Brain pericyte (primary cell): ENCODE measurements at regions not wholly inside any gene's neighbourhood (a gene's known extent, or its start where the extent isn't known, plus 50 kb on each side); places are given as distances from the start of the nearest gene placed in this dataset.
"Not testable (repeated sequence)": the region's sequence is repeated elsewhere in the genome, so short reads cannot be mapped to it uniquely, and the experiment has no call there.

Experiments
- DNase-seq: peaks from one replicate; pipeline ENCODE4 v3.0.0-alpha.2; 2012; ENCODE audit warnings: low read depth, low spot score

DNA sequence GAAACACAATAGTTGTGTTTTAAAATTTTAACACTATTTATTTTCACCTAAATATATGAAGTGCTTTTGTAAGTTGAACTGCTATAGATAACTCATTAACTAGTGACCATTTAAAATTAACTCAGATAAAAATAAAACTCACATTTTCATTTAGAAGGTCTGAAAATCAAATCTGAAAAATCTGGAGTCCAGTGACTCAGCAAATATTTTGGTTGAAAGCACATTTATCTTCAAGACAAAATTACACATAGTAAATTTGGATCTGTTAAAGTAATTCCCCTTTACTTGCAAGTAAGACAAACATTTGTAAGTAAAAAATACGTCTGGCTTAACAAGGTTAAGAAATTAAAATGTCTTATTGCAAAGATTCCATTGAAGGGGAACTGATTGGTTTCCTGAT lies 589.1 kb downstream of the TRIML1 start:
- DNase-seq = no peak

DNA sequence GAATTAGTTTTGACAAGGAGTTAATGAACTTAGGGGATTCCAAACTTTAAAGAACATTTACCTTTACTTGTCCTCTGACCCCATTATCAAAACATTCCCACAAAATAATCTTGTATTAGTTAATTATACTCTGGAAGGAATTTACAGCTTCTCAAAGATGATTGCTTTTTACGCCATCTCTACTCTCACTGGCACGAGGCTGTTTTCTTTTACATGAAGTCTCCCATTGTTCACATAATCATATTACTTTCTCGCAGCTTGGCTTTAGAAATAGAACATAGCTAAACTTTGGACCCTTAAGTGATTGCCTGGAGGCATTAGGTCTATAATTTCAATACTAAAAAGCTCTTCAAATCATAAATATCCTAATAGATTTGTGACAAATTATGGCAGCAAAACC lies 592.9 kb downstream of the TRIML1 start:
- no peak for DNase-seq

DNA sequence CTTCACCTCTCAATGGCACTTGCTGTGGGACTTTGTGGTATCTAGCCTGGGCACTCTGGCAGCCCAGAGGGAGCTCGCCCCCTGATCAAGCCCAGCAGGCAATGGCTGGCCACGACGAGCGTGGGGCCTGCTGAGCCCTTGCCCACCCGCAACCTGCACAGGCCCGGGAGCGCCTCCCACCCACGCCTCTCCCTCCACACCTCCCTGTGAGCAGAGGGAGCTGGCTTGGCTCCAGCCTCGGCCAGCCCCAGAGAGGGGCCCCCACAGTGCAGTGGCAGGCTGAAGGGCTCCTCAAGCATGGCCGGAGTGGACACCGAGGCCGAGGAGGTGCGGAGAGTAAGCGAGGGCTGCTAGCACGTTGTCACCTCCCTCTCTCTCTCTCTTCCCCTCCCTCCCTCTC lies 595.8 kb downstream of the TRIML1 start:
- no peak for DNase-seq

DNA sequence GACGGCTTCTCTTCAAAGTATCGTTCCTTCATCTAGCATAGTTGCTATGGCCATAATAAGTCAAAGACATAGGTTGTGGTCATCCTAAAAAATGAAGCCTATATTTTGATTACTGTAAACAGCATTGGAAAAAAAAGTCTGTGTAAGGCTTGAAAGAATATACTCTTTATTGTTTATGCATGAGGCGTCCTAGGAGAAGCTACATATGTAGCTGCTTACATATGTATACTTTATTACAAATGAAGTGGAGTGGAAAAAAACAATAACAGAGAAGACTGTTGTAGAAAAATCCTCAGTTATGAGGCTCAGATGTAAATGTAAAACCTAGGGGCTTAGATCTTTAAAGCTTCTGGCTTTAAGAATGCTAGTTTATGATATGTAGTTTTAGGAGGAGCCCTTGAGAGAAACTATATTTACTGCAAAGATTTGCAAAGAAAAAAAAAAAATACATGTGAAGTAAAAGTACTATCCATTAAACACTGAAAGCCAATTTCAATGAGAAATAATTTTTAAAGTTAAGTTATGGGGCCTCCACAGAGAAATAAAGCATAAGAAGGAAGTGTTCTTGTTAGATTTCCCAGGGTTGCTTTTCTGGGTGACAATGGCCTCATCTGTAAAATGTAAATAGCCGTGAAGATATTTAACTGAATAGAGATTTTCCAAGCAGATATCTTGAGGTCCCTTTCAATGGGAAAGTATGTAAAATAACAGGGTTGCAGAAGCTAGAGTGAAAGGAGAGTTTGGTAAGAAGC lies 598.2 kb downstream of the TRIML1 start:
- no peak for DNase-seq

DNA sequence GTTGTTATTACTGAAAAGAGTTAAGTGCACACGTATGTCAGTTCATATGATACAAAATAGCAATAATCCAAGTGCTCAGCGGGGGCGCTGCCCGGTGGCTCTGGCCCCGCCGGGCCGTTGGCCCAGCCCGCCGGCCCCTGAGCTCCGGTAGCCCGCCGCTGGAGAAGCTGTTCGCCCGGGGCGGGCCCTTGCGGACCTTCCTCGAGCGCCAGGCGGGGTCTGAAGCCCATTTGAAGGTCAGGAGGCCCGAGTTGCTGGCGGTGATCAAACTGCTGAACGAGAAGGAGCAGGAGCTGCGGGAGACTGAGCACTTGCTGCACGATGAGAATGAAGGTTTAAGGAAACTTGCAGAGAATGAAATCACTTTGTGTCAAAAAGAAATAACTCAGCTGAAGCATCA lies 599.0 kb downstream of the TRIML1 start:
- DNase-seq = not testable (repeated sequence)

DNA sequence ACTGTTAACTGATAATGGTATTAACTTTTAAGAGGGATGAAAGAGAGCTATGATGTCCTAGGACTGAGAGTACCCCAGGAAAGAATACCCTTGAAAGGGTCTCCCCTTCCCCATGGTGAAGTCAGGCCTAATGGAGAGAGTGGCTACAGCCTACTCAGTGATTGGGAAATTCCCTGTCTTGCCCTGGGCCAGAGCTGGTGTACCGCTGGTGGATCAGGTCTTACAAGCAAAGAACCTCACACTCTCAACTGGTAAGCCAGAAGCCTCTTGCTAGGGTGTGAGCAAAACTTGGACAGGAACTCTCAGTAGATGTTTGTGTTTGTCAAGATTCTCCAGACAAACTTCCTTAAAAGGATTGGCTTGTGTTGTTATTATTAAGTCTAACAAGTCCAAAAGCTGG lies 600.9 kb downstream of the TRIML1 start:
- DNase-seq = not testable (repeated sequence)

DNA sequence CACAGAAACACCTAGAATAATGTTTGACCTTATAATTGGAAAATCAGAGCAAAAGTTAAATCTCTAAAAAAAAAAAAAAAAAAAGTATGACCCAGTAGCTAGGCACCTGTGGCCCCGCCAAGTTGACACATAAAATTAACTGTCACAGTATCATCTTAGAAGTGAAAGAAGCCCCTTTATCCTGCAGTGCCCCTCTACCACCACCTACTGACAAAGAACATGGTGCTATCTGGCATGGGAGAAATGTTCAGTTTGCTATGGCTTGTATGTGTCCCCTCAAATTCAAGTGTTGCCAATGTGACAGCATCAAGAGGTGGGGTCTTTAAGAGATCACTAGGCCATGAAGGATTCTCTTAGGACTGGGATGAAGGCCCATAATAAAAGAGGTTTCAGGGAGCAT lies 601.5 kb downstream of the TRIML1 start:
- DNase-seq = not testable (repeated sequence)

DNA sequence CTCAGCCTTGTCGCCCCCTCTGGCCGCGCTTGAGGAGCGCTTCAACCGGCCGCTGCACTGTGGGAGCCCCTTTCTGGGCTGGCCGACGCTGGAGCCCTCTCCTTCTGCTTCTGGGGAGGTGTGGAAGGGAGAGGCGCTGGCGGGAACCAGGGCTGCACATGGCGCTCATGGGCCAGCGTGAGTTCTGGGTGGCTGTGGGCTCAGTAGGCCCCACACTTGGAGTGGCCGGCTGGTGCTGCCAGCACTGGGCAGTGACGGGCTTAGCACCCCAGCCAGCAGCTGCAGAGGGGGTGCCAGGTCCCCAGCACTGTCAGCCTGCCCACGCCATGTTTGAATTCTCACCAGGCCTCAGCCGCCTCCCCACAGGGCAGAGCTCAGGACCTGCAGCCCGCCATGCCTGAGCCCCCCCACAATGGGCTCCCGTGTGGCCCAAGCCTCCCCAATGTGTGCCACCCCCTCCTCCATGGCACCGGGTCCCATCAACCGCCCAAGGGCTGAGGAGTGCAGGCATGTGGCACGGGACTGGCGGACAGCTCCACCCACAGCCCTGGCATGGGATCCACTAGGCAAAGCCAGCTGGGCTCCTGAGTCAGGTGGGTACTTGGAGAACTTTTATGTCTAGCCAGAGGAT lies 615.2 kb downstream of the TRIML1 start:
- DNase-seq = no peak

DNA sequence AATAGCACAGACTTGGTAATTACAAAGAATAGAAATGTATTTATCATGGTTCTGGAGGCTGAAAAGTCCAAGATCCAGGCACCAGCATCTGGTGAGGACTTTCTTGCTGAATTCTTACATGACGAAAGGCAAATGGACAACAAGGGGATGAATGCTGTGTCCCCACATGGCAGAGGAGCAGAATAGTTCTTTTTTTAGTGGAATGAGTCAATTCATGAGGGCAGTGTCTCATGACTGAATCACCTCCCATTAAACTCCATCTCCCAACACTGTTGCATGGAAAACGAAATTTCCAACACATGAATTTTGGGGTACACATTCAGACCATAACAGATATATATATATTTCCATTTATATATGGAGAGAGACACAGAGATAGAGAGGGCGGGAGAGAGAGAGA lies 628.3 kb downstream of the TRIML1 start:
- no peak for DNase-seq

DNA sequence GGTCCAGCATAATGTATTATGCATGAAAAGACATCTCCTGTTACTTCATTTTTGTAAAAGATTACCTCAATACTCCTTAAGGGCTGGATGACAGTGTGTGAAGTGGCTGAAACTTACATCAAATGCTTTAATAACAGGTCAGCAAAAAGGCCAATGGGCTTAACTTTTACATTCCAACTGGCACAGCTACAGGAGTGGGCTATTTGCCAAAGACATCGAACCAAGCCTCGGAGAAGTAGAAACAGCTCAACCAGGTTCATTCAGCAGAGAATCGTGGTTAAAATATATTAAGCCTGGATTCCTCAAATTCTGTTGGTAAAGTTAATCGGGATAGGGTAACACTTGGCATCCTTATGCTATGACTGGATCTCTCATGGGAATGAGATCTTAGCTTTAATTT lies 639.7 kb downstream of the TRIML1 start:
- no peak for DNase-seq

DNA sequence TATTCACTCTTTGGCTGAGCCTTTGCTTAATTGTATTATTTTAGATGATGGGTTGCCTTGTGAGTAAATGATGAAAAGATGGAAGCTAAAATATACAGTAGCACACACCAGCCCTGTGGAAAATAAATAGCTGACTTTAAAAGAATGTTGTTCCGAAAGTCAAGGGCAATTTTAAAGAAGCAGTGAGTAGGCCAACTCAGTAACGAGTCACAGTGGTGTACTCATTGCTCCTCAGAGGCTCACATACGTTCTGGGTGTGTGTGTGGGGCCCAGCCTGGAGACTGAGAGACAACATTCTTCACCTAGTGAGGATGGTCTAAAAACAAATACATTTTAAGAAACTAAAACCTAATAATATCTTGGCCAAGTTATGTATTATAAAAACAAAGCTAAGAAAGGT lies 640.3 kb downstream of the TRIML1 start:
- DNase-seq = no peak

DNA sequence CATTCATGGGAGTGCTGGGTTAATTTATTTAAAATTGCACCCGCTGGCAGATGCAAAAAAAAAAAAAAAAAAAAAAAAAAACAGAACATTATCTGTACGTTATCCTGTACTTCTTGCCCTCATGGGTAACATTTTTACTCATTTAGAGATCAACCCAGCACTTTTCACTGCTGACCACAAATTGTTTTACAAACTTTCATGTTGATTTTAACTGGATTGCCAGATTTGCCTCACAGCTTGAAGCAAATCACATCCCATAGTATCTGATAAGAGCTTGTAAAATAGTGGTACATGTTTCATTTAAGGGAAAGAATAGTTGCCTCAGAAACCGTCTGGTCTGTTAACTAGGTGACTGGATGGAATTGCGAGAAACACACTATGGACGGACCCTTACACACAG lies 640.8 kb downstream of the TRIML1 start:
- DNase-seq = no peak

DNA sequence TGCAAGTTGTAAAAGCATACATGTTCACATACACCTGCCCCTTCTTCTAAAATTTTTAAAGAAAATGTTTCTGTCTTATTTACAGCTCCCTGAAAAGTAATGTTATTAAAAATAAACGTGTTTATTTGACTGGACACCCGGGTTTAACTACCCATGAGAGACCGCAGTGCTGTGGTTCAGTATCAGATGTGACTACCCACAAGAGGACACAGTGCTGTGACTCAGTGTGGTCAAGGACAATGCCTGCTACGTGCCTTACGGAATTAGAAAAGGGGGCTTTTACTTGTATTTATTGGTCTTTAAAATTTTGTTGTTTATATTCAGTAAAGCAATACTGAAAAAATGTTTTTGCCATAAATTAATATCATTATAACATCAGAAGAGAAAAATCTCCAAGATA lies 641.4 kb downstream of the TRIML1 start:
- DNase-seq = no peak

DNA sequence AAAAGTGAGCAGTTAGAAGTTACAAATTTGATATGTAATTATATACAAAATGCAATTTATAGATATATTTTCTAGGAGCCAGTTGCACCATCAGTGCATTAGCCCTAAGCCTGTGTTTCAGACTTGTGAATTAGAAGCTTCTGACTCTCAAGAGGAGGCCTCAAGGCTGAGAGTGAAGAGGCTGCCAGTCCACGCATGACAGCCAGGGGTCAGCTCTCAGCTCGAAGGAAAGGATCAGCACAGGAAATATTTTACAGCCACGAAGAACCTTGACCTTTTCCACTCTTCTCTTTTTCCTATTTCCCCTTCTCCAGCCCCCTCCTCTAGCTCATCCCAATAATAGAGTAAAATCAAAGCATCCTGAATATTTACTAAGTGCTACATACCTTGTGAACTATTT lies 642.4 kb downstream of the TRIML1 start:
- no peak for DNase-seq

DNA sequence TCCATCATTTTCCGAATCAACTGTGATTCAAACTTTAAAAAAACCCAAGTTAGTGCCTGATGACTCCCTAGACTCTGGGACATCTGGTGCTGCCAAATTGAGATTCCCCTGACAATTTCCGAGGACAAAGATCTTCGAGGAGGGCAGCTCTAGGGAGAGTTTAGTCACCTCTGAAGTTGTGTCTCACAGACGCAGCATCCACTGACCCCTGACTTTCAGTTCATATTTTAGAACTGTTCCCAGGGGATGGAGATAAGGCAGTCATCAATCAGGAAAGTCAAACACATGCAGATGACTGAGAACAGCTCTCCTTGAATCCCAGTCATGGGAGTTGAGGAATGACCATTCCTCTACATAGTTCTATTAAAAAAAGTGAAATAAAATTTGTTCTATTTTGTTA lies 643.9 kb downstream of the TRIML1 start:
- no peak for DNase-seq

DNA sequence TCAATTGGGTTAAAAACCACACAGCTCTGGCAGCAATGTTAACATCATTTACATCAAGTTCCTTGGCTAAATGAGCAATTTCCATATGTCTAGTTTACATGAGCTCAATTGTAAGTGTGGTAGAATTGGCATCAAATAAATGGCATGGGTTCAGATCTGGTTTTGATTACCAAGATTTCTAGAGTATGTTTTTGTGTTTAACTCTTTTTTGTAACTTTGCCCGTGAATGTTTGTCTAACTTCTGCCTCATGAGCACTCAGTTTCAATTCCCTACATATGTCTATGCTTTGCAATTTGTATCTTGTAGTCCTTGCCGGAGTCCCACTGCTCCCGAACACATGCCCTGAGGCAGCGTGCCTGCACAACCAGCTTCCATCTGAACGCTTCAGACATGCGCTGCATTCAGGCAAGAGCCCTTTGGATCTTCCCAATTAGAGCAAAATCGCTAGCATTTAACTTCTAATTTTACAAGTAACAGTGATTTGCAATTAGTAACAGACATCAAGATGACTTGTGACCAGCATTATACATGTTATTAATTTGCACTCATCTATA lies 644.4 kb downstream of the TRIML1 start:
- DNase-seq = no peak

DNA sequence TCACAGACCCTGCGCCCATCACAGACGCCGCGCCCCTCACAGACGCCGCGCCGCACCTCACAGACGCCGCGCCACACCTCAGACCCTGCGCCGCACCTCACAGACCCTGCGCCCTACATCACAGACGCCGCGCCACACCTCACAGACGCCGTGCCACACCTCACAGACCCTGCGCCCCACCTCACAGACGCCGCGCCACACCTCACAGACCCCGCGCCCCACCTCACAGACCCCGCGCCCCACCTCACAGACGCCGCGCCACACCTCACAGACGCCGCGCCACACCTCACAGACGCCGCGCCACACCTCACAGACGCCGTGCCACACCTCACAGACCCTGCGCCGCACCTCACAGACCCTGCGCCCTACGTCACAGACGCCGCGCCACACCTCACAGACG lies 657.4 kb downstream of the TRIML1 start:
- DNase-seq = not testable (repeated sequence)

DNA sequence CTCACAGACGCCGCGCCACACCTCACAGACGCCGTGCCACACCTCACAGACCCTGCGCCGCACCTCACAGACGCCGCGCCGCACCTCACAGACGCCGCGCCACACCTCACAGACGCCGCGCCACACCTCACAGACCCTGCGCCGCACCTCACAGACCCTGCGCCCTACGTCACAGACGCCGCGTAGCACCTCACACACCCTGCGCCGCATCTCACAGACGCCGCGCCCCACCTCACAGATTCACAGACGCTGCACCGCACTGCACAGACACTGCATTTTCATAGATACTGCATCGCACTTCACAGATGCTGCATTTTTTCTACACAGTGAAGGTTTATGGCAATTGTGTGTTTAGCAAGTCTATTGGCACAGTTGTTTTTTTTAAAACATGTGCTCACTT lies 657.8 kb downstream of the TRIML1 start:
- not testable (repeated sequence) for DNase-seq

DNA sequence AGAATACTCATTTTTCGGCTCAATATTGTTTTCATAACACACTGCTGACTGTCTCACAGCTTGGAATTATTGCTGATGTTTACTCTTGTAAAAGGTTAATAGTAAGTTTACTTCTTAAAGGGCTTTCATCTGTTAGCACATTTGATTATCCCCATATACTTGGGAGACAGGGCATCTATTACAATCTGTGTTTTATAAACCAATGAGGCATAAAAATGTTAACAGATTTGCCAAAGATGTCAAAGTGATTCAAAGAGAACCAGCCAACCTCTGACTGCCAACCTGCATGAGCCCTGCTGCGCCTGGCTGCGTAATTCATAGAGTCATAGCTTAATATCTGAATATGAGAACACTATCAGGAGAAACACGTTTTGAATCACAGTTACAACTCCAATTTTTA lies 665.6 kb downstream of the TRIML1 start:
- no peak for DNase-seq

DNA sequence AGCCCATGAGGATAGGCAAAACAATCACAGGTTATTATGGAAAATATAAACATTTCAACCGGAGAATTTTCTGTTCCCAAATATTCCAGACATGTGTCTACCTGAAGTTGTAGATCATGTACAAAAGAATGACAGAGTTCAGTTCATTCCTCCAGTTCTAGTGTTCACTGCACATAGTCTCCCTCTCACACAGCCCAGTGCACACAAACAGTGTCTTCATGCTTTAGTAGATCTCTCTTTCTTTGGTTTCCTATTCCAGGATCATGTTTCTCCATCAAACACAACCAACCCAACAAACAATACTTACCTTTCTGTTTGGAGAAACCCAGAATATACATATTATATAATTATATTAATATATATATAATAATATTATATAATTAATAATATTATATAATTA lies 671.9 kb downstream of the TRIML1 start:
- DNase-seq = no peak

DNA sequence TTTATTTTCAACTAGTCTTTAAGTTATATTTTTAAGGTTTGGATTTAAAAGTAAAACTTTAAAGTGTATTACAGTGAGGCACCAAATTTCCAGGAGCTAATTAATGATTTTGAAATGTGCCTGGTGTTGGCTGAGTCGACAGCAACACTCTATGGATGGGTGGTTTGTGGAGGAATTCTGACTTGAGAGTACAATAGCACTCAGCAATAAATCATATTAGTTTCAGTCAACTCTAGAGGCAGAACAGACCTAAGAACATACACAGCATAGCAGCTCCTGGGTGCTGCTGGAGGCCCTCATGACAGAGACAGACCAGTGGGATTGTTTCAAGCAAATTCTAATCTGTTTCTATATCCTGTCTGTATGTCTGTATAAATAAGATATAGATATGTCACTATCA lies 673.4 kb downstream of the TRIML1 start:
- DNase-seq = no peak

DNA sequence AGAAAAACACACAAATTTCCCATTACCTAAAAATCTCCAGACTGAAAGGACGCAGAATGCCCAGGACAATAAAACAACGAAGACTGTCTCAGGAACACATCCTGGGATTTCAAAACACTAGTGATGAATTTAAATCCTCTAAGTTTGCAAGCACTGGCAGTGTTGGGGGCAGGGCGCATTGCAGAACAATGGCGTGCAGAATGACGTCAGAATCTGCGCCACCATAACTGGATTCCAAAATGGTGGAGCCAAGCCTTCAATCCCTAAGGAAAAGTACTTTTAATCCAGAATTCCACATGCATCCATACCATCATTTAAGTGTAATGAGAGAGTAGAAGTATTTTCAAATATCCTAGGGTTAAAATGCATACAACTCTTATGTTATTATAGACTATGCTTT lies 679.1 kb downstream of the TRIML1 start:
- no peak for DNase-seq

DNA sequence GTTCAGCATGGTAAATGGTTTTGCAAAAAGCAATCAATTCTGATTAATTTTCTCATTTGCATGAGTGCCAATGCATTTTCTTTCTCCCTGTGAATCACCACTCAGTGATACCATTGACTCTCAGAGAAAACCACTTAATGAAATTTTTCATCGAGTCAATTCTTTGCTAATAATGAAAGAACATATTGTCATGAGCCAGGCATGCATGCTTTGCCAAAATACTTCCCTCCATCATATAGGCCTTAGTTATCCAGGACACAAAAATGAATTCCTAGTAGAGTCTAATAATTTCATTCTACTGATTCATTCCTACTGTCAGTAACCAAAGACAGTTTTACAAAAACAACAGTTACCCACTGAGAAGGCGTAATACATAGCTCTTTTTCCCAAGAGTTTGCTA lies 680.0 kb downstream of the TRIML1 start:
- DNase-seq = no peak
